Parathyroid adenoma (tissue), 2 donors: ENCODE measurements at regions not wholly inside any gene's neighbourhood (a gene's known extent, or its start where the extent isn't known, plus 50 kb on each side); places are given as distances from the start of the nearest gene placed in this dataset.

ENCODE experiments used
- H2AFZ ChIP-seq: fragments of 300-600 bp; sonication (generic); one replicate; pipeline ENCODE4 v1.7.0; 2017; ENCODE audit warnings: antibody characterized with exemption, mild to moderate bottlenecking
- H3K27ac ChIP-seq: fragments of 300-600 bp; sonication (generic); one replicate; pipeline ENCODE4 v1.7.0; 2017
- H3K27me3 ChIP-seq: fragments of 300-600 bp; sonication (generic); one replicate; pipeline ENCODE4 v1.7.0; 2017; ENCODE audit warnings: low read length; ENCODE audit not compliant: control insufficient read depth, insufficient read depth
- H3K36me3 ChIP-seq: fragments of 300-600 bp; sonication (generic); one replicate; pipeline ENCODE4 v1.7.0; 2017; ENCODE audit warnings: low read length; ENCODE audit not compliant: control insufficient read depth, insufficient read depth
- H3K4me1 ChIP-seq: fragments of 300-600 bp; sonication (generic); one replicate; pipeline ENCODE4 v1.7.0; 2017; ENCODE audit warnings: control low read depth
- H3K4me2 ChIP-seq: fragments of 300-600 bp; sonication (generic); one replicate; pipeline ENCODE4 v1.7.0; 2017; ENCODE audit warnings: low read length
- H3K4me3 ChIP-seq: fragments of 300-600 bp; sonication (generic); one replicate; pipeline ENCODE4 v1.7.0; 2017; ENCODE audit warnings: low read depth, low read length
- H3K79me2 ChIP-seq: fragments of 300-600 bp; sonication (generic); one replicate; pipeline ENCODE4 v1.7.0; 2017; ENCODE audit warnings: control low read depth
- H3K9ac ChIP-seq: fragments of 300-600 bp; sonication (generic); one replicate; pipeline ENCODE4 v1.7.0; 2017; ENCODE audit warnings: mild to moderate bottlenecking
- H3K9me3 ChIP-seq: fragments of 300-600 bp; sonication (generic); one replicate; pipeline ENCODE4 v1.7.0; 2017; ENCODE audit warnings: low read length; ENCODE audit not compliant: control insufficient read depth
- CTCF ChIP-seq: fragments of 300-600 bp; sonication (generic); IDR thresholded peaks from one replicate; pipeline ENCODE4 v1.7.0; 2017; ENCODE audit warnings: antibody characterized with exemption, mild to moderate bottlenecking
- donor health status: primary hyperparathyroidism.

- Histone ChIP-seq H3K9me3 (no peaks in the 10 kb centered on the region), H3K27me3 (no peaks in the 10 kb centered on the region), H3K4me2 (no peak overlapping the region), H3K27ac (no peak overlapping the region), H3K9ac (no peak overlapping the region), H2AFZ (no peak overlapping the region), H3K4me1 (peaks cover 1% of the 10 kb centered on the region), H3K36me3 (no peaks in the 10 kb centered on the region), H3K4me3 (no peak overlapping the region), H3K79me2 (no peaks in the 10 kb centered on the region)
- TF ChIP-seq CTCF = no peak
Observed at GRCh38 chr2:201961401-201961800, 72.3 kb upstream of the FZD7 start.

GRCh38 chr2:201962774-201963562 is 70.7 kb upstream of the FZD7 start:
- TF ChIP-seq CTCF = no peak
- no peaks in the 10 kb centered on the region for H3K27me3 ChIP-seq
- no peak overlapping the region for H3K27ac ChIP-seq

GRCh38 chr2:201964011-201964410 is 69.6 kb upstream of the FZD7 start:
- Histone ChIP-seq H2AFZ (no peak overlapping the region), H3K4me2 (no peak overlapping the region)

More at GRCh38 chr2:201962774-201963562, 70.7 kb upstream of the FZD7 start:
- Histone ChIP-seq H3K4me3 (no peak overlapping the region), H3K79me2 (no peaks in the 10 kb centered on the region), H2AFZ (no peak overlapping the region), H3K4me2 (no peak overlapping the region), H3K9ac (no peak overlapping the region), H3K4me1 (no peaks in the 10 kb centered on the region), H3K36me3 (no peaks in the 10 kb centered on the region), H3K9me3 (no peaks in the 10 kb centered on the region)

GRCh38 chr2:201964631-201965206 is 68.9 kb upstream of the FZD7 start:
- Histone ChIP-seq H3K27ac (no peak overlapping the region), H3K36me3 (no peaks in the 10 kb centered on the region)
- no peak for TF ChIP-seq CTCF

More at GRCh38 chr2:201964011-201964410, 69.6 kb upstream of the FZD7 start:
- H3K79me2 ChIP-seq = no peaks in the 10 kb centered on the region
- H3K4me3 ChIP-seq = no peak overlapping the region
- H3K27ac ChIP-seq = no peak overlapping the region
- no peaks in the 10 kb centered on the region for H3K36me3 ChIP-seq
- H3K4me1 ChIP-seq = no peaks in the 10 kb centered on the region
- no peak overlapping the region for H3K9ac ChIP-seq
- no peaks in the 10 kb centered on the region for H3K9me3 ChIP-seq
- no peaks in the 10 kb centered on the region for H3K27me3 ChIP-seq
- no peak for TF ChIP-seq CTCF

More at GRCh38 chr2:201964631-201965206, 68.9 kb upstream of the FZD7 start:
- no peak overlapping the region for H3K4me3 ChIP-seq
- no peaks in the 10 kb centered on the region for H3K27me3 ChIP-seq
- H3K4me2 ChIP-seq = no peak overlapping the region
- H2AFZ ChIP-seq = peak overlapping the region; percentile 17
- no peak overlapping the region for H3K9ac ChIP-seq
- no peaks in the 10 kb centered on the region for H3K79me2 ChIP-seq
- no peaks in the 10 kb centered on the region for H3K9me3 ChIP-seq
- H3K4me1 ChIP-seq = no peaks in the 10 kb centered on the region
